ENCODE measurements at regions not wholly inside any gene's neighbourhood (a gene's known extent, or its start where the extent isn't known, plus 50 kb on each side); places are given as distances from the start of the nearest gene placed in this dataset.

DNA sequence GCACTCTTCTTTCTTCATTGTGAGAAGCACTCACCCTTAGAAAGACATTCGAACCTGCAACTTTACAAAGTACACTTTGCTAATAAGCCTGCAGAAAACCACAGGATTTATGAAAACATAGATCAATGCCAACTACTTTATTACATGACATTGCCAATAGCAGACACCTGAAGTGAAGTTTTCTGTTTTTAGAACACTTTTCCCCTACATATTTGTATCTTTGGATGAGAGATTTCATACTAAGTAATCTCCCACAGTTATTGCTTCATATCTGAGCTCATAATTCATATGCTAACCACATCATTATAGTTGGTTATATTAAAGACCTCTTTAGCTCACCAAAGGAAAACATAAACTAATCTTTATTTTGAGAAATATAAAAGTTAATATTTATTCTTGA, 276.5 kb upstream of the CTSO start:
- TF ChIP-seq POLR2AphosphoS5 (IDR thresholded peaks at IDR 0.05; ENCODE audit: insufficient read depth, low read depth, low read length) (no peak), POLR2A (IDR thresholded peaks at IDR 0.05; ENCODE audit: low read depth, low read length) (no peak), MYC (IDR thresholded peaks at IDR 0.05; ENCODE audit: low read depth, low read length) (no peak), EZH2 (IDR thresholded peaks at IDR 0.05; ENCODE audit: borderline replicate concordance, low read depth, low read length, severe bottlenecking) (no peak), JUN (IDR thresholded peaks at IDR 0.05; ENCODE audit: borderline replicate concordance, insufficient read depth, insufficient read length, low read depth) (no peak)
- TF ChIP-seq, protein P1, sequence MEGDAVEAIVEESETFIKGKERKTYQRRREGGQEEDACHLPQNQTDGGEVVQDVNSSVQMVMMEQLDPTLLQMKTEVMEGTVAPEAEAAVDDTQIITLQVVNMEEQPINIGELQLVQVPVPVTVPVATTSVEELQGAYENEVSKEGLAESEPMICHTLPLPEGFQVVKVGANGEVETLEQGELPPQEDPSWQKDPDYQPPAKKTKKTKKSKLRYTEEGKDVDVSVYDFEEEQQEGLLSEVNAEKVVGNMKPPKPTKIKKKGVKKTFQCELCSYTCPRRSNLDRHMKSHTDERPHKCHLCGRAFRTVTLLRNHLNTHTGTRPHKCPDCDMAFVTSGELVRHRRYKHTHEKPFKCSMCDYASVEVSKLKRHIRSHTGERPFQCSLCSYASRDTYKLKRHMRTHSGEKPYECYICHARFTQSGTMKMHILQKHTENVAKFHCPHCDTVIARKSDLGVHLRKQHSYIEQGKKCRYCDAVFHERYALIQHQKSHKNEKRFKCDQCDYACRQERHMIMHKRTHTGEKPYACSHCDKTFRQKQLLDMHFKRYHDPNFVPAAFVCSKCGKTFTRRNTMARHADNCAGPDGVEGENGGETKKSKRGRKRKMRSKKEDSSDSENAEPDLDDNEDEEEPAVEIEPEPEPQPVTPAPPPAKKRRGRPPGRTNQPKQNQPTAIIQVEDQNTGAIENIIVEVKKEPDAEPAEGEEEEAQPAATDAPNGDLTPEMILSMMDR (IDR thresholded peaks at IDR 0.05; ENCODE audit: extremely low read depth in 1 of 2, insufficient read depth in 1 of 2, low read depth in 1 of 2, low read length in 2 of 2): no peak
- TF ChIP-seq, protein P2, sequence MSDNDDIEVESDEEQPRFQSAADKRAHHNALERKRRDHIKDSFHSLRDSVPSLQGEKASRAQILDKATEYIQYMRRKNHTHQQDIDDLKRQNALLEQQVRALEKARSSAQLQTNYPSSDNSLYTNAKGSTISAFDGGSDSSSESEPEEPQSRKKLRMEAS (IDR thresholded peaks at IDR 0.05; ENCODE audit: insufficient read depth, insufficient read length): no peak

Measured in endothelial cell of umbilical vein (primary cell).